ENCODE measurements at regions not wholly inside any gene's neighbourhood (a gene's known extent, or its start where the extent isn't known, plus 50 kb on each side); places are given as distances from the start of the nearest gene placed in this dataset.

DNA sequence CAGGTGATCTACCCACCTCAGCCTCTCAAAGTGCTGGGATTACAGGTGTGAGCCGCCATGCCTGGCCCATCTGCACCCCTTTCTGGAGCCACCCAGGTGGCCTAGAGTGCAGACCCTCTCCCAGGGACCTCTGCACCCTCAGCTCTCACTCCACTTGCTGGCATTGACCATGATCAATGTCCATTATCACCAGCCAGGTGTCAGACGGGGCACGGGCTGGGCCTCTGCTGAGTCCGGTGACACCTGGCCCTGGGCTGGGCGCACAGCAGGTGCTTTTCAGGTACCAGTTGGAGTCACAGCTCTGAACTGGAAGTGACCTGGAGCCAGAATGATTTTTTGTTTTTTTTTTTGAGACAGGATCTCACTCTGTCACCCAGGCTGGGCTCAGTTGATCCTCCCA, 91.8 kb upstream of the PMEPA1 start:
- no peak for DNase-seq (ENCODE audit: insufficient read length, low spot score)
- TF ChIP-seq POLR2A (IDR thresholded peaks at IDR 0.05; ENCODE audit: low read depth, low read length) = no peak
- FAIRE-seq = no peak

DNA sequence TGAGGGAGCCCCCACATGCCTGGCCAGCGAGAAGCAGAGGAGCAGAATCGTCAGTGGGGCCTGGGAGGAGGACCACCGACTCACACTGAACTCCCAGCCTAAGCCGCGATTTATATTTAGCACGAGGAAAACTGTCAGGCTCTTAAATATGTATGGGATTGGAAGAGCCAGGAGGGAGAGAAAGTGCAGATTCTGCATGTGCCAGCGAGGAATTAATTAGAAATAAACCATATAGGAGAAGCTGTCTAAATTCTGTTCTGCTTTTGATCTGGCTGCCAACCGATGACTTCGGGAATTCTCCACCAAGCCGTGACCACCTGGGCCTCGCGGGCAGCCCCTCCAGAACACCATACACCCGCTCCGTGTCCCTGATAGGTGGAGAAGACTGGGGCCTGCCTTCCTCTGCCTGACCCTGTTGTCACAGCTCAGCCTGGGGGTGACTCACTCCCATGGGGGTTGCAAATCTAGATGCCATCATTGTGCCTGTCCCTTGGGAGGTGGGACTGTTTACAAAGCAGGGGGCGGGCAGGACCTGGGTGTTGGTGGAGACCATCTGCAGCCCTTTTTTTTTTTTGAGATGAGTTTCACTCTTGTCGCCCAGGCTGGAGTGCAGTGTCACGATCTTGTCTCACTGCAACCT, 91.1 kb upstream of the PMEPA1 start:
- TF ChIP-seq POLR2A (IDR thresholded peaks at IDR 0.05; ENCODE audit: low read depth, low read length) = no peak
- FAIRE-seq (no peak), DNase-seq (ENCODE audit: insufficient read length, low spot score) (no peak)

DNA sequence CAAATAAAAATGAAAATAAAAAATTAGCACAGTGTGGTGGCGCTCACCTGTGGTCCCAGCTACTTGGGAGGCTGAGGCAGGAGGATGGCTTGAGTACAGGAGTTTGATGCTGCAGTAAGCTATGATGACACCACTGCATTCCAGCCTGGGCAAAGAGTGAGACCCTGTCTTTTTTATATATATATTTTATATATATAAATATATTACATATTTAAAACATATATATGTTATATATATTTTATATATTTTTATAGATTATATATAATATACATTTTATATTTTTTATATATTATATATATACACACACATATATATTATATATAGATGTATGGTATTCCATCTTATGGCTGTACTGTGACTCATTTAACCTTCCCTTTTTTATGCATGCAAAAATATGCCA, 87.6 kb upstream of the PMEPA1 start:
- DNase-seq (ENCODE audit: insufficient read length, low spot score) (no peak), FAIRE-seq (no peak)

DNA sequence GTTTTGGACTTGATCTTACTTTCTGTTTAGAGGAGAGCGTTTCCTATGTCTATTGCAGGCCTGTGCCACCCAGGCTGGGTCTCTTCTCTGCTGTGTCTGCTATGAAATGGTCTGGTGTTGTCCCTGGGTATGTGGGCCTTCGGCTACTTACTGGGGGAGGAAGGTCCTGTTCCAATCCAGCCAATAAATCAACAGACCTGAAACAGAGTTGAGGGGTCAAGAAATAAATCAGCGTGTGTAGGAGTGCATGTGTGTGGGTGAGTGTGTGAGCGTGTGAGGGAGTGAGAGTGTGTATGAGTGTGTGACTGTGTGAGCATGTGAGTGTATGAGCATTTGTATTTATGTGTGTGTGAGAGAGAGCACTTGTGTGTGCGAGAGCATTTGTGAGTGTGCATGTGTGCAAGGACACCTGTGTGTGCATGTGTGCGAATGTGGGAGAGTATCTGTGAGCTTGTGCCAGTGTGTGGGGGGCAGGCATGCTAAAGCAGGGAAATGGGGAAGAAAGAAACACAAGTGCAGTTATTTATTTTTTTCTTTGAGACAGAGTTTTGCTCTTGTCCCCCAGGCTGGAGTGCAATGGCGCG, 86.3 kb upstream of the PMEPA1 start:
- DNase-seq (ENCODE audit: insufficient read length, low spot score) (no peak), FAIRE-seq (no peak)
- no peak for TF ChIP-seq POLR2A (IDR thresholded peaks at IDR 0.05; ENCODE audit: low read depth, low read length)

More for the DNA sequence above, 87.6 kb upstream of the PMEPA1 start:
- TF ChIP-seq POLR2A (IDR thresholded peaks at IDR 0.05; ENCODE audit: low read depth, low read length) = no peak

DNA sequence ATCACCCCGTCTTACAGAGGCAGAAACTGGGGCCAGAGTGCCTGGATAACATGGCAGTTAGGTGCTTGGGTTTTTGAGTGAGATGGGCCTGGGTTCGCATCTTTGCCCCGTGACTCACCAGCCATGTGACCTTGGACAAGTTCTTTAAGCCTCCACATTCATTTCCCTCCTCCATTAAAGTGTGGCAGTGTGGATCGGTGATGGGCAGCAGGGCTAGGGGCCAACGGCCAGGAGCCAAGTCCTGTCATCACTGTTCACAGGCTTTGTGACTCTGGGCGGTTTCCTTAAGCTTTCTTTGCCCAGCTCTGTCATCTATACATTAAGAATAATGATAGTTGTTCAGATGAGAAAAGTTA, 85.5 kb upstream of the PMEPA1 start:
- DNase-seq (ENCODE audit: insufficient read length, low spot score) = peak; percentile 73
- TF ChIP-seq POLR2A (IDR thresholded peaks at IDR 0.05; ENCODE audit: low read depth, low read length) = 0 out of 2 replicates have a peak, but pooled peaks have one; percentile 19
- FAIRE-seq = no peak

DNA sequence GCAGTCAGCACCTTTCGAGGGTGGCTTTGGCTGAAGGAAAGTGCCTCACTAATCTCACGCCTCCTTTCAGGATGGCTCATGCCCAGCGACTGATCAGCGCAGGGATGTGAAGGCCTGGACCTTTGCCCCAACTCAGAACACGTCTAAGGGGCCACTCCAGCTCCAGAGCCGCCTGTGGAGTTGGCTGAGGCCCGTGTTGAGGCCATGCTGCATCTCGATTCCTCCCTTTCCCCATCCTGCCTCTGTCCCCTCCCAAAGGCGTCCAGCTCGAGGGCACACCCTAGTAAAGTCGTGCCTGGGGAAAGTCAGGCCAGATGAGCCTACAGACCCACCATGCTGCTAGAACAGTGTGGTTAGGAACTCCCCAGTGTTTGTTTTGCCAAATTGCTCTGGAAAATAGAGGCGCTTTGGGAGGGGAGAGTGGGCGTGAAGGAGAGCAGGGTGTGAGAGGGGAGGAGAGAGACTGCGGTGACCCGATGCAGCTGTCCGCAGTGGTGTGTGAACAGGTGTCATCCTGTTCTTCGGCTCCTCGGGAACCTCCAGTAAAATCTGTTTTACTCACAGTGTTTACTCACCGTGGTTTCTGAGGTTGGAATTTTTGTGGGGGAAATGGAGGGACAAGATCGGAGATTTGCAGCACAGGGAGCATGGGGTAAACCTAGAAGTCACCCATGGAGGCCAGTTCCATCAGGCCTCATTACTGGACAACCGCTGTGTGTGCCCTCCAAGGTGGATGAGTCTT, 85.0 kb upstream of the PMEPA1 start:
- peak; percentile 52 for DNase-seq (ENCODE audit: insufficient read length, low spot score)
- FAIRE-seq = no peak

DNA sequence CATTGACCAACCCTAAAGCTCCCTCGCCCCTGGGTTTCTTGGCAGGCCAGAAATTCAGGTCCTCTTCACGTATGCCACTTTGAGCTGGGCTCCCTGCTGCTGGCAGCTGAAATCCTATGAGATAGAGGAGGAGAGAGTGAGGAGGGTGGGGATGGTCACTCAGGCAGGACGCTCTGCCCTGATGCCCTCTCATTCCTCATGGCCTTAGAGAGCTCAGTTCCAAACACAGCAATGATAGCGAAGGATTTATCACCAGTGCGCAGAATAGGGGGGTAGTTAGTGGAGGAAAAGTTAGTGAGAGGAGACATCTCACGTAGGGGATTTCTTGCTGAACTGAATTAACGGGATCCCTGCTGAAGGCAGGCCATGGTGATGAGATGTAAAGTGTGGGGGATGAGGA, 84.2 kb upstream of the PMEPA1 start:
- DNase-seq (ENCODE audit: insufficient read length, low spot score) (no peak), FAIRE-seq (no peak)
- no peak for TF ChIP-seq POLR2A (IDR thresholded peaks at IDR 0.05; ENCODE audit: low read depth, low read length)

More for the DNA sequence above, 85.0 kb upstream of the PMEPA1 start:
- TF ChIP-seq POLR2A (IDR thresholded peaks at IDR 0.05; ENCODE audit: low read depth, low read length) = no peak

DNA sequence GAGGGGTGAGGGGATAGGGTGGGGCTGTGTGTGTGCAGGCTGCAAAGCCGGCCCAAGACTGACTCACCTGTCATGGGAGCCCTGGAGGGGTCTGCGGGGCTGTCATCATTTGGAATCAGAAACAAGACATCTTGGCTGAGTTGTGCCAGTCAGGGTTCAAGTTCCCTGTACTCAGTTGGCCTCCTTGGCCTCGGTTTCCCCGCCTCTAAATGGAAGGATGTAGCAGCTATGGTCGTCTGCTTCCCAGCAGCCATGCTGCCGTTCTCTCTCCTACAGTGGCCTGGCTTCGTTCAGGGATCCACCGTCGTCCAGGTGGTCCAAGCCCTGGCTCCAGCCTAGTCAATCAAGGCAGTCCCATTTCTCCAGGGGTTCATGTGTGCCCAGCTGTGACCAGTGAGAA, 83.6 kb upstream of the PMEPA1 start:
- TF ChIP-seq POLR2A (IDR thresholded peaks at IDR 0.05; ENCODE audit: low read depth, low read length) = no peak
- no peak for FAIRE-seq
- no peak for DNase-seq (ENCODE audit: insufficient read length, low spot score)

DNA sequence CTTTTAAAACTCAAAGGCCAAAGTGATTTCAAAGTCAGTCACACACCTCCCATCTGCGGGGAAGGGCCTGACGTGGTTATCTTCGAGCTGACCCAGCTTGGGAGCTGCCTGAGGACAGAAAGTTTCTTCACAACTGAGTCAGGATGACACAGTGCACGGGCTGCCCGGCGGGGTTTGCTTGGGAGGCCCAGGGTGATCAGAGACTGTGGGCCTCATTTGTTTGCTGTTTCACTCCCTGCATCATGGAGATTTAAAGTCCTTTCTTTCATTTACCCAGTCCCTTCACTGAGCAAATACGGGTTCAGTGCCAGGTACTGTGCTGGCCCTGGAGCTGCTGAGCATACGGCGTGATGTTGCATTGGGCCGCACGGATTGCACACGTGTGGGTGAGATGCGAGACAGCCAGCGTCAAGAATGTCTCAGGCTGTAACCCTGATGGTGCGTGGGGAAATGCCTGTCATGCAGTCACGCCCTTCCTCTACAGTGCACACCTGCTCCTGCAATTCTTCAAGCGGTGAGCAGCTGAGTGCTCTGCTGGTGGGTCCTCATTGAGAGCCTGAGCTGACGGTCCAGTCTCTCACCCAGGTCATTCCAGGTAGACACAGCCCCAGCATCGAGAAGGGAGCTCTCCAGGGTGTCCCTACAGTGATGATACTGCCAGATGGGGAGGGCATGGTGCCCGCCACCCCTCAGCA, 82.7 kb upstream of the PMEPA1 start:
- DNase-seq (ENCODE audit: insufficient read length, low spot score) (no peak), FAIRE-seq (no peak)
- TF ChIP-seq POLR2A (IDR thresholded peaks at IDR 0.05; ENCODE audit: low read depth, low read length) = no peak; the same call in 1 of the 2 replicates

DNA sequence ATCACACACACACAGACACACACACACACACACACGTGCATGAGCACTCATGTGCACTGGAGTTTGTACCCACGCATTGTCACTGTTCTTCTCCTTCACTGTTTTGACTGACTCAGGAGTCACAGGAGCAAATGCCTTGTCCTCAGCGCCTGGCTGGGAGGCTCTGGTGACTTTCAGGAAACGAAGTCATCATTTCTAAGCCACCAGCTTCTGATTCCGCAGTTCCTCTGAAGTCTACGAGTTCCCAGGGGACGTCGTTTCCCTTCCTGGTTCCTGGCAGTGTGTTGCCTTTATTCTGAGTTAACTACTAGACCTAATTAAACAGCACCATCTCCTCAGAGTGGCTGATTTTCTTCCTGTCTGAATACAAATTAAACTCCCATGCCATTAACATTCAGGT, 82.2 kb upstream of the PMEPA1 start:
- FAIRE-seq (no peak), DNase-seq (ENCODE audit: insufficient read length, low spot score) (no peak)
- no peak for TF ChIP-seq POLR2A (IDR thresholded peaks at IDR 0.05; ENCODE audit: low read depth, low read length)

DNA sequence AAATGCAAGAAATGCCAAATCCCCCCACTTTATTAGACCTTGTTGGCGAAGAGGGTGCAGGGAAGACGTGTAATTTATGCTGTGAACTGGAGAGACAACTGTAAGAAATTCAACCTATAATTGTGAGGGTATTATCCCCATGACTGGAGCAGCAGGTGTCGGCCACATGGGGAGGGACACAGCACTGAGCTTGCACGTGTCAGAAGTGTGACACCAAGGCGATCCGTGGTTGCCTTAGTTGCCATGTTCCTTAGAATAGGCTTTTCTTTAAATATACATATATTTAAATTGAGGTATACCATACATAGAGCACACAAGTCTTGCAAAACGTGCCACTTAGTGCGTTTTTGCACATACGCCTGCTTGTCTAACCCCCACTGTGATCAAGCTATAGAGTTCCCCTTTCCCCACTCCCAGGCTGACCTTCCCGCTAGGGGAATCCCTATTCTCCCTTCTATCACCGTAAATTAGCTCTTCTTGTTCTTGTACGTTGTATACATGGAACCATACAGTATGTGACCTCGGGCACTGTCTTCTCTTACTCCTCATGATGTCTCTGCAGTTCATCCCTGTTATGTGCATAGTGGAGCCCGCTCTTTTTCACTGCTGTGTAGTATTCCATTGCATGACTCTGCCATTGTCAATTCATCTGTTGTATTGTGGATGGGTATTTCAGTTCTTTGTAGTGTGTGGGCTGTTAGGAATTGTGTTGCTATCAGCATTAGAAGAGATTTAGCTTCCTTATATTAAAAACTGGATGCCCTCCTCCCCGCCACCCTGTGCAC, 81.6 kb upstream of the PMEPA1 start:
- DNase-seq (ENCODE audit: insufficient read length, low spot score) (no peak), FAIRE-seq (no peak)
- TF ChIP-seq POLR2A (IDR thresholded peaks at IDR 0.05; ENCODE audit: low read depth, low read length) = no peak

DNA sequence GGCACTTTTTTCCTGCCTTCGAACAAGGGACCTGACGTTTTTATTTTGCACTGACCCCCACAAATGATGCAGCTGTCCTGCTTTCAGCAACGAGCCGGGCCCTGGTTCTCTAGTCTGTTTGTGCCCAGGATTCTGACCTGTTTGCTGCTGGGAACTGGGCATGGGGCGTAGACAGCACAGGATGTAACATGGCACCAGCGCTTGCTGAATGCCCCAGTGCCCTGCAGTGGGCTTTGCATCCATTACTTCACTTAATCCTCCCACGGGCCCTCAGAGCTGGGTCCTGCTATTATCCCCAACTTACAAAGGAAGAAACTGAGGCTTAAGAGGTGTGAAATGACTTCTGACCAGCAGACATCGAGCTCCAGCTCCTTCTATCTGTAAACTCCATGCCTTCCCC, 80.4 kb upstream of the PMEPA1 start:
- TF ChIP-seq POLR2A (IDR thresholded peaks at IDR 0.05; ENCODE audit: low read depth, low read length) = no peak
- no peak for FAIRE-seq
- no peak for DNase-seq (ENCODE audit: insufficient read length, low spot score)

DNA sequence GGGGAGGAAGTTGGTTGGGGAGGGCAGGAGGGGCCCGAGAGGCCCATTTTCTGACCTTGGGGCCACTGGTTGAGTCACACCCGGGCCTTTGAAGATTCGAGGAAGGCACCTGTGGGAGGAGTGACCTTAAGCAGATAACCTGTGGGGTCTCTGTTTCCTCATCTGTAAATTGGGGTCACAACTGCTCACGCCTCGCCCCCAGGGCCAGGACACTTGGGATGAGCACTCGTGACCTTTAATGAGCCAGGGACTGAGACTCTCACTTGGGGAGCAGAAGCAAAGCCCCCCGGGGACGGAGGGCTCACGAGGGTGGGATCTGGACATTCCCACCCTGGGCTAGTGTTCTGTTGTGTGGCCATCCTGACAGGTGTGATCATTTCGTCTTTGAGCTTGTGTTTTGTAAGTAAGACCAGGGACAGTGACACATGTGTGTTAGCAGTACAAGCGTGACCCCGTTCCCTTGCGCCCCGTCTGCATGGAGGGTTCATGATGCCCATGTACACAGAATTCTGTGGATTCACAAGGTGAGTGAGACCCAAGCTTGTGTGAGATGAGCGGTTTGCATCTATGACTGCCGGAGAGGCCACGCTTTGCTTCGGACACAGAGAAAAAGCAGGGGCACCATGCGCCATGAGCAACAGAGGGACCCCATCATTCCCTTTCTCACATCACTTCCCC, 79.3 kb upstream of the PMEPA1 start:
- DNase-seq (ENCODE audit: insufficient read length, low spot score) (no peak), FAIRE-seq (no peak)
- TF ChIP-seq POLR2A (IDR thresholded peaks at IDR 0.05; ENCODE audit: low read depth, low read length) = no peak

Data from H54 (cell line).